RCC 7860 (cell line): ENCODE measurements at regions not wholly inside any gene's neighbourhood (a gene's known extent, or its start where the extent isn't known, plus 50 kb on each side); places are given as distances from the start of the nearest gene placed in this dataset.

Experiments
- DNase-seq: peaks from one replicate; pipeline ENCODE4 v3.0.0-alpha.2; 2015; ENCODE audit warnings: low spot score
- FAIRE-seq: peaks from 2 replicates; lab custom pipeline; 2012; peaks lifted over from hg19 to GRCh38; lab: Jason Lieb, UNC

GRCh38 chr2:208545403-208546042, 138.9 kb downstream of the PTH2R start:
- FAIRE-seq = no peak
- DNase-seq = no peak

DNA sequence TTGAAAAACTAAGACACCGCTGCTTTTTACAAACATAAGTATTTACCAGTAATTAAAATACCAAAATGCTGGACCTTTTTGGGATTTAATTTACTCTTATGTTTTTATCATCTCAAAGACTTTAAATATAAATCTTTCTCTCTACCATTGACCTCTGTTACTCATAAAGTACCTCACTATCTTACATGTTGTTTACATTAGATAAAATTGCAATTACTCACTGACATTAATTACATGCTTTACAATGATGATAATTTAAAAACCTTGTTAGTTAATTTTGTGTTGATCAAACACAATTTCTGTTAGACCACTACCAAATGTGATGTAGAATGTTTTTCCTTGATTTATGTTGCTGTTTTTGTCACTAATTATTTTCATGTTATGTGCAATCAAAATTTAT, 139.5 kb downstream of the PTH2R start:
- FAIRE-seq (no peak), DNase-seq (no peak)

DNA sequence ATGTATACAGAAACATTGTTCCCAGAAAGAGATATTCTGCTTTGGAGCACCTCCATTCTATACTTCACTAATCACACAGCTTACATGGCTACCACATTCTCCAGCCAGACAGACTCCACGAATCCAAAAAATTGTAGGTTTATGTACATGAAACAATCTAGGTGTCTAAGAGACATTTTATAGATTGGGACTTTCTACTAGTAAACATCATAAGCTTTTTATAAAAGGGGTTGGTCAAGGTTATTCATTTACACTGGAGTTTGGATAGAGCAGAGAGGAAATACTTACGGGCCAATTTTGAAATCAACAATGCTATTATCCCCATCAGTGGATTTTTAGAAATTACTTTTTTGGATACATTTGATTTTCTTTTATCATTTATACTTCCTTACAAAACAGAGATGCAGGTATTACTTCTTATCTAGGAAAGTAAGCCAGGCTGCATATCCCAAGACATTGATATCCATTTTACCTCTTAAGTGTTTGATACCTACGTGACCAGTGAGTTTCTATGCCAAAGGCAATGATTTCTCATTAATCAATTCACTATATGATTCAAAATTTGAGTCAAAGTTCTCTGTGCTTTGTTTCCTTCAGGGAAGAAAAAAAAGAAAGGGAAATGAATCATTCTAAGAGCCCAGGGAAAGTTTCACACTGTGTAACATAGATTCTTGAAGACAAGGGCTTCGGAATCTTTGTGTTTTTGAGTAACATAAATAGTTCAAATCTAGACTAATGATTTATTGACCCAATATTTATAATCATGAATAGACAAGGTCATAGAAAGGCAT, 140.5 kb downstream of the PTH2R start:
- FAIRE-seq = no peak
- no peak for DNase-seq

GRCh38 chr2:208548700-208549099, 142.1 kb downstream of the PTH2R start:
- no peak for FAIRE-seq

DNA sequence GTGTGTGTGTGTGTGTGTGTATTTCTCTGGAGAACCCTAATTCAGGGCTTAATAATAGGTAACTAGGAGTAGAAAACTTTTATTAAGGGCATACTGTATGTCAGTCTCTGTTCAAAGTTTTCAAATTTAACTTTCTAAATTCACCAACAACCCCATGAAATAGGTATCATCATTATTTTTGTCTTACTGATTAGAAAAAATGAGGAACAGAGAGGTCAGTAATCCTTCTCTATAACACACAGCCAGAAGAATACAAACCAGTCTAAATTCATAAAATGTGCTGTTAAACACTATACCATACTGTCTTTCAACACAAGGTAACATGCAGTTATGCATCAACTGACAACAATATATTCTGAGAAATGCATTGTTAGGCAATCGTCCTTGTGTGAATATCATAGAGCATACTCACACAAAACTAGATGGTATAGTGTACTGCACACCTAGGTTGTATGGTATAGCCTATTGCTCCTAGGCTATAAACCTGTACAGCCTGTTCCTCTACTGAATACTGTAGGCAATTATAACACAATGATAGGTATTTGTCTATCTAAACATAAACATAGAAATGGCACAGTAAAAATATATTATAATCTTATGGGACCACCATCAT, 143.1 kb downstream of the PTH2R start:
- no peak for FAIRE-seq
- DNase-seq = no peak

More at GRCh38 chr2:208548700-208549099, 142.1 kb downstream of the PTH2R start:
- no peak for DNase-seq

- FAIRE-seq (no peak), DNase-seq (no peak)
These were observed 146.4 kb downstream of the PTH2R start for GRCh38 chr2:208552943-208553342.

DNA sequence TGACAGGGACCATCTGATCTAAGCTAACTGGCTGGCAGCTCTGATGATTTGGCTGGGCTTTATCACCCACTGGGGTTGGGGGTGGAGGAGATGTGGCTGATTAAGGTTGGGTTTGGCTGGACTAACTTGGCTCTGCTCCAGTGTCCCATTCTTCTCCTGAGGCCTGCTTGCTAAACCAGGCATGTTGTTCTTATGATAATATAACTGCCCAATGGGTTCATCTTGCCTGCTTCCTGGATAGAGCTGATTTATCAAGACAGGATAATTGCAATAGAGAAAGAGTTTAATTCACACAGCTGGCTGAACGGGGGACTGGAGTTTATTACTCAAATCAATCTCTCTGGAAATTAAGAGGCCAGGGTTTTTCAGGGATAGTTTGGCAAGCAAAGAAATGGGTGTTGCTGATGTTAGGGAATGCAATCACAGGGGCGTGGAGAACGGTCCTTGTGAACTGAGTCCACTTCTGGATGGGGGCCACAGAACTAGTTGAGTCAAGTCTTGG, 150.4 kb downstream of the PTH2R start:
- FAIRE-seq = no peak
- no peak for DNase-seq

GRCh38 chr2:208565690-208566416, 159.3 kb downstream of the PTH2R start:
- no peak for FAIRE-seq
- DNase-seq = no peak

GRCh38 chr2:208568203-208568602, 161.6 kb downstream of the PTH2R start:
- FAIRE-seq (no peak), DNase-seq (no peak)

- FAIRE-seq = no peak
These were observed 163.5 kb downstream of the PTH2R start for GRCh38 chr2:208570066-208570465.

DNA sequence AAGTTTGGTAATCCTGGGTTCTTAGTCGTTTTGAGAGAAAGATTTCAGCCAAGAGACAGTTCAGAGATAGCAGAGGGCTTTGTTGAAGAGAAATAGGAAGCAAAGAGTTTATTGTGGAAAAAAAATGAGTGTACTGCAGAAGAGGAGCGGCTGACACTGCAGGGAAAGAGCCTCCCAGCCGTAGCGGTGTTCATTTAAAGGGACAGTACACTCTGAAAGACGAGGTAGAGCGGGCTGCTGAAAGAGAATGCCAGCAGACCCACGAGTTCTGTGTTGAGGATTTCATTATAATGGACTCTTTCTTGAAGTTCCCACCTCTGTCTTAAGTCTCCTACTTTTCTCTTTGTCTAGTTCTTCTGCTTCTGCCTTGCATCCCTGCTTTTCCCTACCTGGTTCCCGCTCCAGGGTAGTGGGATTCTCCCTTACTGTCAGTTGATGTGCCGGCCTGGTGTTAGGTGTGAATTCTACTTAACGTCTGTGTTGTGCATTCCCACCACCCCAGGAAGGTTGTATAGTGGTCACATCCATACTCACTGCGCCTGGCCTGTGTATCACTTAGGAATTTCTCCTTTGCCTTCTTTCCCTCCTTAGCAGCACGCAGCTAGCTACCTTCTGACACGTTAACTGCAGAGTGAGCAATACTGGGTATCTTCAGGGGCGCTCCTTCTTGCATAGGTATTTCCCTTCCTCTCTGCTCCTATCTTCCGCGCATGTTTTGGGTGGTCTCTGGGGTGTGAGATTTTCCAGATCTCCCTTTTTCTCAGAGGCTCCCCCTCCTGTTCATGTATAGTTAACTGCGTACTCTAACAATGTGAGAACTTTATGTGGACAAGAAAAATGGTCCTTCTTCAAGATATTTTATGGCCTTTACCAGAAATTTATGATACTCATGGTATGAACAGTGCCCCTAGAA, 164.5 kb downstream of the PTH2R start:
- FAIRE-seq (no peak), DNase-seq (no peak)

More at GRCh38 chr2:208570066-208570465, 163.5 kb downstream of the PTH2R start:
- DNase-seq = no peak

DNA sequence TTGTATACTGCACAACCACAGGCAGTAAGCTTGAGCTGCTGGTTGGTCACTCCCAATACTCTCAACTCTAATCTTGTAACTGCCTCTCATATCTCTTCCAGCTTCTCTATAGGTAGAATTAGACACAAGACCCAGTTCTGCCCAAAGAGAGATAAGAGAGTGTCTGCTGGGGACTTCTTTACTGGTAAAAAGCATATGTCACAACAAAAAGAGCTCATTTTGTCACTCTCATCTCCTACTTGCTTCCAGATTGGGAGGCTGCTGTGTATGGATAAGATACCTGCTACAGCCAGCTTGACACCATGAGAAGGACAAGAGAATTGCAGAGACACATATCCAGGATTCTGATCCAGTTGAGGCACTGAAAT, 165.2 kb downstream of the PTH2R start:
- no peak for FAIRE-seq
- DNase-seq = no peak

DNA sequence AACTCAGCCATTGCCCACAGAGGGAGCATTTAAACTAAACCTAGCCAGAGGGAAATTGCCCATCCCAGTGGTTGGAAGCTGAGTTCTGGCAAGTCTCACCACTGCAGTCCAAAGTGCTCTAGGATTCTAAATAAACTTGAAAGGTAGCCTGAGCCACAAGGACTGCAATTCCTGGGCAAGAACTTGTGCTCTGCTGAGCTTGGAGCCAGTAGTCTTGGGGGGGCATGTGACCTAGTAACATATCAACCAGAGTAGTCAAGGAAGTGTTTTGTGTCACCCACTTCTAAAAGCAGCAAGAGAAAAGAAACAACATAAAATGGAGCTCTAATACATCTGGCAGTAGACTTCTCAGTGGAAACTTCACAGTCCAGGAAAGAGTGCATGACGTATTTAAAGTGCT, 167.0 kb downstream of the PTH2R start:
- DNase-seq (no peak), FAIRE-seq (no peak)

DNA sequence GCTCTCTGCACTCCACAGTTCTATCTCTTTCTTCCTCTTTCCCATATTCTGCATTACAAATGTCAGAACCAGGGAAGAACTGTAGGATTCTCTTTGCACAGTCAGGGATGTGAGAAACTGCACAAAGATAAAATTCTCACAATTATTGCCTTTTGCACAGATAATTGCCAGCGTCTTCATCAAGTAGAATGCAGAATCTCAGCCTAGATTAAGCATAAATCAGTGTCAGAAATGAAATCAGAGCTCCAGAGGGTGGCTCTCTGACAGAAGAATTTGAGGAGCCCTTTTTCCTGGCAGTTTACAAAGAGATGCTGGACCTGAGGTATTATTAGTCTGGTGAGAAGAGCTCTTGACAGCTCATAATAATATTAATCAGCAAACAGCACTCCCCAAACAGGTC, 173.1 kb downstream of the PTH2R start:
- DNase-seq = no peak
- FAIRE-seq = no peak

DNA sequence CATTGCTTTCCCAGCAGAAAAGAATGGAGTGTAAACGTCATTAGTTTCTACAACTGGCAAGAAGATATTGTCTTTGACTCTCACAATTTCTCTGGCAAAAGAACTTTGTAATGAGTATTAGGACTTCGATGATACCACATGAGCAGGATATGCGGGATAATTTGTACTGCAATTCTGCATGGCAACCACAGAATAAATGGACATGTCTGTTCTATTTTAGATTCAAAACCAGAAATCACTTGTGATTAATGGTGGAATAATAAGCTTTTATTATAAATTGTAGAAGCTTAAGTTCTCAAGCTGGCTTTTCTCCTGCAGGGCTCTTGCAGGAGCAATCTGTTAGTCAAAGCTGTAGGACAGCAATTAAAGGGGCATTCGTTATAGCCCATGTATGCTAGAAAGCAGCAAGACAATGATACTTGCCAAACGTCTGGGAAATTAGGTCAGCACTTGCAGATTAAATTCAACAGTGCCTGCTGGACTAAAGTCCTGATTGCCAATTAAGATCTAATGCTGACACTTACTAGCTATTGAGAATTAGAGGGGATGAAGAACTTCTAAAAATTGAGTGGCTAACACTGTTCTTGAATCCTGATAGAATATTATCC, 177.9 kb downstream of the PTH2R start:
- FAIRE-seq (no peak), DNase-seq (no peak)

- FAIRE-seq (no peak), DNase-seq (no peak)
These were observed 179.9 kb downstream of the PTH2R start for GRCh38 chr2:208586516-208586915.

DNA sequence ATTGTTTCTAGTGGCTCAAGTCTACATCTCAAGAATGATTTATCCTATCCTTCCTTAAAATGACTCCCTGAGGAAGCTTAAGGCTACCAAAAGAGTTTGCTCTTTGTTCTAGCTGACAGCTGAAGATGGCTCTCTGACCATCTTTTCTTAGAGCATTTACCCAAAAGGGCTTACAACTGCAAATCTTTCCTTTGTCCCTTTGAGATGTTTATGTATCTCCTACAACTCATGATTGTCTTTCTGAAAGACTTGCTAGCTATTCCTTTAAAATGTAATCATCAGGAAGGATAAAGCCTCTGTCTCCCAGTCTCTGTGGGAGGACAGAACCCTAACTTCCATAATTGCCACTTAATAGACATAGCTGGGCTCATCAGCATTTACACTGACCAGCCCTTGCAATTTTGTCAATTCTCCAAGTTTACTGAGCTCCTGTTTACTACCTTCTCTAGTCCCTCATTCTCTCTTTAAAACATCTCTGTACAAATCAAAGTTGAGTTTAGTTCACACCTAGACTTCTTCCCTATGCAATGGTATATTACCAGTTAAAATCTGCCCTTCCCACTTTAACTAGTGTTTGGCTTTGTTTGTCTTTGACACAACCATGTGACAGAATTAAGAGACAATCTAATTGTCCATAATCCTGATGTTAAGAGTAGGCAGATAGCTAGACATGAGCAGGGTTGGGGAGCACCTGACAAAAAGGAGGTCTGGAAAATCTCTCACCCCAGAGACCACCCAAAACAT, 188.2 kb downstream of the PTH2R start:
- DNase-seq (no peak), FAIRE-seq (no peak)

GRCh38 chr2:208595386-208596275, 189.0 kb downstream of the PTH2R start:
- FAIRE-seq = no peak
- no peak for DNase-seq
